Adrenal gland (tissue), 9 donors: ENCODE measurements at regions not wholly inside any gene's neighbourhood (a gene's known extent, or its start where the extent isn't known, plus 50 kb on each side); places are given as distances from the start of the nearest gene placed in this dataset.
A peak's percentile ranks its signal among the peaks of the same experiment; 100 is the strongest.

ENCODE experiments used
- DNase-seq, 7 donors: peaks; one replicate each; pipeline ENCODE4 v3.0.0-alpha.2; 2019 to 2020
- H3K27ac ChIP-seq, 5 donors: fragments of 200-600 bp; sonication (generic) in 4 of 5; 1 replicate in 3 of 5; 2 replicates in 2 of 5; pipeline versions ENCODE4 v1.5.1 to v1.8.0; 2016 to 2020; ENCODE audit warnings: mild to moderate bottlenecking in 1 of 5
- H3K27me3 ChIP-seq: fragments of 200-600 bp; 2 replicates; pipeline ENCODE4 v1.8.0; 2021
- H3K36me3 ChIP-seq, 2 donors: fragments of 200-600 bp; replicated peaks in 1 of 2; 1 replicate in 1 of 2; 2 replicates in 1 of 2; pipeline versions ENCODE4 v1.5.1 to v1.8.0; 2018 to 2022
- H3K4me1 ChIP-seq, 2 donors: fragments of 200-600 bp; replicated peaks in 1 of 2; 1 replicate in 1 of 2; 2 replicates in 1 of 2; pipeline versions ENCODE4 v1.5.1 to v1.8.0; 2018 to 2021
- H3K4me3 ChIP-seq, 4 donors: fragments of 200-600 bp; sonication (generic) in 3 of 4; one replicate each; pipeline ENCODE4 v1.5.1; 2016 to 2018
- H3K9me3 ChIP-seq, 3 donors: fragments of 200-600 bp; sonication (generic) in 1 of 3; replicated peaks in 1 of 3; 1 replicate in 2 of 3; 2 replicates in 1 of 3; pipeline versions ENCODE4 v1.5.1 to v1.8.0; 2016 to 2021
- POLR2A ChIP-seq, 2 donors: fragments of 450-650 bp; IDR thresholded peaks; one replicate each; pipeline ENCODE4 v1.6.1; 2017; ENCODE audit warnings: antibody characterized with exemption in 2 of 2, mild to moderate bottlenecking in 2 of 2, moderate library complexity in 1 of 2
- WGBS, 4 donors: extraction: QIAGEN DNeasy Blood & Tissue Kit in 2 of 4; methylation state at CpG; one replicate each; pipeline versions ENCODE4 v1.1.5 to v1.1.7; 2013 to 2017; 5-methylcytosine and 5-hydroxymethylcytosine counted together
- intact Hi-C, 2 donors: fragments of 100-400 bp; cut with DNase I; formaldehyde crosslinking; loops; one replicate each; pipeline versions ENCODE4 v1.14.1 to v1.15.0; 2022 to 2023
- TF ChIP-seq, protein P1 (sequence below), 6 experiments: fragments of 450-650 bp in 4 of 6; fragments of 200-600 bp in 2 of 6; sonication (generic) in 1 of 6; IDR thresholded peaks; 1 replicate in 5 of 6; 2 replicates in 1 of 6; pipeline versions ENCODE4 v1.5.1 to v1.8.0; 2016 to 2021; ENCODE audit warnings: antibody characterized with exemption in 6 of 6, mild to moderate bottlenecking in 2 of 6, moderate library complexity in 1 of 6
- donor health status: healthy with polysubstance abuse.
- donor health status: Bipolar disorder and iron deficiency.
- donor health status: DM: yes; HTN: yes; CAD: no.
- donor health status: DM: no; HTN: no; CAD: no.
- donor health status: DM: no; HTN: no; CAD: no.

DNA sequence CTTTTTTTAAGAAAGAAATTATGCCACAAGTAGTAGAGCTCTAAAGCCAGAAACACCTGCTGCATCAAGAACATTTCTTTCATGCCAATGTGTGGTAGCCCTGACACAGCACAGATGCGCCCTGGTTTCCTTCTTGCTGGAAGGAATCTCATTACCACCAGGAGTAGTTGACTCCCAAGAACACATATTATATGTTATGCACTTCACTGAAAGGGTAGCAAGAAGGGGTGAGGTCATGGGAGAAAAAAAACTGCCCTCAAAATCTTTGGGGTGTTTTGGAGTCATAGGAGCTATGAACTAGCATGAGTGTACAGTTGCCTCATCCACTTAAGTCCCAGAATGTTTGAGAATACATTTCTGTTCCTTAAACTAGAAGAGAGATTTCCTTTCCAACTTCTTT lies 185.8 kb upstream of the C1QTNF7 start:
- no peak overlapping the region for H3K4me3 ChIP-seq
- no peaks in the 10 kb centered on the region for H3K36me3 ChIP-seq
- intact Hi-C loops = no loop called here
- H3K27ac ChIP-seq = no peak overlapping the region
- H3K9me3 ChIP-seq = no peaks in the 10 kb centered on the region
- no peak for DNase-seq
- H3K27me3 ChIP-seq = no peaks in the 10 kb centered on the region
- 76 to 100% (median 94%) methylated on average over 1 of the region's 1 CpG for WGBS, 4 donors
- no peaks in the 10 kb centered on the region for H3K4me1 ChIP-seq
- TF ChIP-seq, protein P1, sequence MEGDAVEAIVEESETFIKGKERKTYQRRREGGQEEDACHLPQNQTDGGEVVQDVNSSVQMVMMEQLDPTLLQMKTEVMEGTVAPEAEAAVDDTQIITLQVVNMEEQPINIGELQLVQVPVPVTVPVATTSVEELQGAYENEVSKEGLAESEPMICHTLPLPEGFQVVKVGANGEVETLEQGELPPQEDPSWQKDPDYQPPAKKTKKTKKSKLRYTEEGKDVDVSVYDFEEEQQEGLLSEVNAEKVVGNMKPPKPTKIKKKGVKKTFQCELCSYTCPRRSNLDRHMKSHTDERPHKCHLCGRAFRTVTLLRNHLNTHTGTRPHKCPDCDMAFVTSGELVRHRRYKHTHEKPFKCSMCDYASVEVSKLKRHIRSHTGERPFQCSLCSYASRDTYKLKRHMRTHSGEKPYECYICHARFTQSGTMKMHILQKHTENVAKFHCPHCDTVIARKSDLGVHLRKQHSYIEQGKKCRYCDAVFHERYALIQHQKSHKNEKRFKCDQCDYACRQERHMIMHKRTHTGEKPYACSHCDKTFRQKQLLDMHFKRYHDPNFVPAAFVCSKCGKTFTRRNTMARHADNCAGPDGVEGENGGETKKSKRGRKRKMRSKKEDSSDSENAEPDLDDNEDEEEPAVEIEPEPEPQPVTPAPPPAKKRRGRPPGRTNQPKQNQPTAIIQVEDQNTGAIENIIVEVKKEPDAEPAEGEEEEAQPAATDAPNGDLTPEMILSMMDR (IDR thresholded peaks at IDR 0.05) = no peak
- TF ChIP-seq POLR2A (IDR thresholded peaks at IDR 0.05) = no peak

GRCh38 chr4:15244354-15244753 lies 183.5 kb upstream of the C1QTNF7 start:
- Histone ChIP-seq H3K4me3 (no peak overlapping the region), H3K36me3 (no peaks in the 10 kb centered on the region), H3K27ac (no peak overlapping the region), H3K4me1 (no peaks in the 10 kb centered on the region), H3K27me3 (no peaks in the 10 kb centered on the region), H3K9me3 (no peaks in the 10 kb centered on the region)
- intact Hi-C loops = no loop called here
- no peak for TF ChIP-seq POLR2A (IDR thresholded peaks at IDR 0.05)
- TF ChIP-seq, protein P1 (IDR thresholded peaks at IDR 0.05) = no peak
- WGBS, 4 donors = 79 to 100% (median 90%) methylated on average over 2 of the region's 2 CpGs
- peak in 1 of 7 donors; percentile 17 for DNase-seq

DNA sequence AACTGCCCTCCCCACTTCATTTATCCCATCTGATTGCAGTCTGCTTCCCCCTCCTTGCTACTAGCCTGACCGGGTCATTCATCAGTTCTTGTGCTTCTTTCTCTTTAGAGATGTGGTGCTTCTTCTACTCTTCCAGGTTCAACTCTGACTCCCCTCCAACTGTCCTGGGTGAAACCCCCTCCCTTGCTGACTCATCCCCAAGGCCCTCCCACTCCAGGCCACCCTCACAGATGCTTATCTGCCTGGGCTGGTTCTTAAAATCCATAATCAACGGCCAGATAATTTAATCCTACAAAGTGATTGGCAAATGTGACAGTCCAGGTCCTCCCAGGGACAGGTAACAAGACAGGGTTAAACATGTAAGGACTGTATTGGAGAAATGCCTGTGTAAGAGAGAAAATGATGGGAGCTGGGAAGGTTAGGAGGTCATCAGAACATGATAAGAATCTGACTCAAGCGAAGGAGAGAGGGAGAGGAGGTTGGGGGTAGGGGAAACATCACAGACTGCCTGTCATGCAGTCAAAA lies 182.8 kb upstream of the C1QTNF7 start:
- no peaks in the 10 kb centered on the region for H3K27me3 ChIP-seq
- 54 to 66% (median 64%) methylated on average over 3 of the region's 3 CpGs for WGBS, 4 donors
- no peaks in the 10 kb centered on the region for H3K36me3 ChIP-seq
- DNase-seq = no peak
- H3K27ac ChIP-seq = no peak overlapping the region
- no peaks in the 10 kb centered on the region for H3K9me3 ChIP-seq
- H3K4me1 ChIP-seq = no peaks in the 10 kb centered on the region
- no peak overlapping the region for H3K4me3 ChIP-seq
- intact Hi-C loops = no loop called here
- TF ChIP-seq, protein P1 (IDR thresholded peaks at IDR 0.05) = no peak
- no peak for TF ChIP-seq POLR2A (IDR thresholded peaks at IDR 0.05)

- 62 to 76% (median 70%) methylated on average over 3 of the region's 3 CpGs for WGBS, 4 donors
- no peak for DNase-seq
- TF ChIP-seq, protein P1 (IDR thresholded peaks at IDR 0.05) = no peak
- no peak for TF ChIP-seq POLR2A (IDR thresholded peaks at IDR 0.05)
Measured at GRCh38 chr4:15250021-15250441, 177.8 kb upstream of the C1QTNF7 start.

More at GRCh38 chr4:15250021-15250441, 177.8 kb upstream of the C1QTNF7 start:
- Histone ChIP-seq H3K36me3 (no peaks in the 10 kb centered on the region), H3K27ac (no peak overlapping the region), H3K4me3 (no peak overlapping the region), H3K9me3 (no peaks in the 10 kb centered on the region), H3K4me1 (no peaks in the 10 kb centered on the region), H3K27me3 (no peaks in the 10 kb centered on the region)
- intact Hi-C loops = no loop called here
